HL-60 (cell line): ENCODE measurements at regions not wholly inside any gene's neighbourhood (a gene's known extent, or its start where the extent isn't known, plus 50 kb on each side); places are given as distances from the start of the nearest gene placed in this dataset.

Experiments
- DNase-seq, 2 experiments: peaks; one replicate each; pipeline ENCODE4 v3.0.0-alpha.2; 2010 to 2020; ENCODE audit warnings: low read depth in 1 of 2, low spot score in 1 of 2
- H3K27ac ChIP-seq: fragments of 250-450 bp; sonication (Bioruptor Pico); replicated peaks from 2 replicates; pipeline ENCODE4 v1.5.1; 2020; ENCODE audit warnings: mild to moderate bottlenecking, moderate library complexity
- H3K27me3 ChIP-seq: fragments of 250-450 bp; sonication (Bioruptor Pico); 2 replicates; pipeline ENCODE4 v1.5.1; 2021; ENCODE audit warnings: mild to moderate bottlenecking, moderate library complexity; ENCODE audit not compliant: insufficient read depth, poor library complexity, severe bottlenecking
- H3K4me3 ChIP-seq: replicated peaks from 2 replicates; pipeline ENCODE4 v1.5.1; 2011; ENCODE audit warnings: mild to moderate bottlenecking, control low read depth, low read length; ENCODE audit not compliant: insufficient read depth
- CTCF ChIP-seq: IDR thresholded peaks from one replicate; pipeline ENCODE4 v1.5.1; 2011; ENCODE audit warnings: low read length, control low read depth, inconsistent platforms; ENCODE audit not compliant: insufficient read depth
- GABPA ChIP-seq: IDR thresholded peaks from 2 replicates; pipeline ENCODE4 v1.6.1; 2012; ENCODE audit warnings: low read depth
- POLR2AphosphoS5 ChIP-seq: IDR thresholded peaks from 2 replicates; pipeline ENCODE4 v1.6.1; 2012; ENCODE audit warnings: low read depth
- REST ChIP-seq: IDR thresholded peaks from 2 replicates; pipeline ENCODE4 v1.6.1; 2012; ENCODE audit warnings: low read depth; ENCODE audit not compliant: insufficient replicate concordance
- SPI1 ChIP-seq: IDR thresholded peaks from 2 replicates; pipeline ENCODE4 v1.6.1; 2012; ENCODE audit warnings: low read depth, mild to moderate bottlenecking, borderline replicate concordance

GRCh38 chr2:9152975-9153642 lies 53.5 kb upstream of the ASAP2 start:
- Histone ChIP-seq H3K27ac (no peak overlapping the region), H3K4me3 (no peak overlapping the region), H3K27me3 (no peaks in the 10 kb centered on the region)
- no peak for DNase-seq
- TF ChIP-seq POLR2AphosphoS5 (no peak), SPI1 (no peak), REST (no peak)

- H3K27ac ChIP-seq: no peak overlapping the region
- H3K27me3 ChIP-seq: no peaks in the 10 kb centered on the region
- DNase-seq: no peak
- H3K4me3 ChIP-seq: no peak overlapping the region
- TF ChIP-seq SPI1 (no peak), POLR2AphosphoS5 (no peak), CTCF (no peak), GABPA (no peak), REST (no peak)
Observed at GRCh38 chr2:9150906-9151305, 55.7 kb upstream of the ASAP2 start.

- DNase-seq: no peak
- Histone ChIP-seq H3K27ac (no peak overlapping the region), H3K27me3 (no peaks in the 10 kb centered on the region), H3K4me3 (no peak overlapping the region)
- TF ChIP-seq SPI1 (no peak), CTCF (no peak), GABPA (no peak), REST (no peak), POLR2AphosphoS5 (no peak)
Observed at GRCh38 chr2:9150568-9150900, 56.1 kb upstream of the ASAP2 start.
